WTC11 (cell line): ENCODE measurements at regions not wholly inside any gene's neighbourhood (a gene's known extent, or its start where the extent isn't known, plus 50 kb on each side); places are given as distances from the start of the nearest gene placed in this dataset.

Source experiments
- ATAC-seq: fragments of 200-7000 bp; cut with Tn5 transposase; 2 replicates; pipeline ENCODE4 v1.10.0; 2021; ENCODE audit warnings: mild to moderate bottlenecking, moderate library complexity
- CTCF ChIA-PET: fragments of 300-600 bp; sonication (Branson Sonifier 250); formaldehyde crosslinking; loops from one replicate; lab custom pipeline; 2021; ENCODE audit warnings: antibody characterized with exemption; lab: Charles Lee
- POLR2A ChIA-PET: fragments of 350-600 bp; sonication (Branson Sonifier 250); formaldehyde crosslinking; loops from one replicate; lab custom pipeline; 2021; ENCODE audit warnings: antibody characterized with exemption; lab: Charles Lee
- DNase-seq: peaks from one replicate; pipeline ENCODE4 v3.0.0; 2021; ENCODE audit warnings: low spot score
- H3K27ac Mint-ChIP-seq: 2 replicates; pipeline ENCODE4 v1.8.0; 2021; ENCODE audit warnings: mixed read lengths
- H3K27me3 Mint-ChIP-seq: 2 replicates; pipeline ENCODE4 v1.8.0; 2021; ENCODE audit warnings: low read depth, mild to moderate bottlenecking, moderate library complexity, mixed read lengths
- H3K36me3 Mint-ChIP-seq: 2 replicates; pipeline ENCODE4 v1.8.0; 2021; ENCODE audit warnings: mixed read lengths
- H3K4me1 Mint-ChIP-seq: 2 replicates; pipeline ENCODE4 v1.8.0; 2022; ENCODE audit warnings: mixed read lengths
- H3K4me3 Mint-ChIP-seq: 2 replicates; pipeline ENCODE4 v1.8.0; 2021; ENCODE audit warnings: mild to moderate bottlenecking, moderate library complexity, mixed read lengths
- H3K9me3 Mint-ChIP-seq: 2 replicates; pipeline ENCODE4 v1.8.0; 2021; ENCODE audit warnings: mixed read lengths
- ARID4B ChIP-seq: sonication (generic); formaldehyde crosslinking; IDR thresholded peaks from 2 replicates; pipeline ENCODE4 v1.8.0; 2023; ENCODE audit warnings: missing genetic modification reagents, mild to moderate bottlenecking, borderline replicate concordance
- CBFB ChIP-seq: sonication (generic); formaldehyde crosslinking; IDR thresholded peaks from 2 replicates; pipeline ENCODE4 v1.8.1; 2022; ENCODE audit warnings: mild to moderate bottlenecking, low read depth, missing genetic modification reagents
- ESRRA ChIP-seq: sonication (generic); formaldehyde crosslinking; IDR thresholded peaks from 2 replicates; pipeline ENCODE4 v1.8.1; 2022; ENCODE audit warnings: mild to moderate bottlenecking, missing genetic modification reagents, borderline replicate concordance
- GRHL2 ChIP-seq: fragments of 250-450 bp; sonication (Bioruptor Pico); IDR thresholded peaks from 2 replicates; pipeline ENCODE4 v1.8.0; 2022; ENCODE audit warnings: mild to moderate bottlenecking, moderate library complexity; ENCODE audit not compliant: insufficient replicate concordance, severe bottlenecking
- HMGA2 ChIP-seq: fragments of 250-450 bp; sonication (Bioruptor Pico); IDR thresholded peaks from 2 replicates; pipeline ENCODE4 v1.4.0; 2021; ENCODE audit warnings: mild to moderate bottlenecking, moderate library complexity
- IRF1 ChIP-seq: sonication (generic); formaldehyde crosslinking; IDR thresholded peaks from 2 replicates; pipeline ENCODE4 v1.8.0; 2023; ENCODE audit warnings: missing genetic modification reagents
- MYBL2 ChIP-seq: sonication (generic); formaldehyde crosslinking; IDR thresholded peaks from 2 replicates; pipeline ENCODE4 v1.8.1; 2023; ENCODE audit warnings: mild to moderate bottlenecking, moderate library complexity, missing genetic modification reagents
- NR3C1 ChIP-seq: sonication (generic); formaldehyde crosslinking; conservative IDR thresholded peaks from 2 replicates; pipeline ENCODE4 v1.8.1; 2023; ENCODE audit warnings: low read depth, mild to moderate bottlenecking, missing genetic modification reagents
- RORB ChIP-seq: fragments of 250-450 bp; sonication (Bioruptor Pico); IDR thresholded peaks from 2 replicates; pipeline ENCODE4 v1.9.0; 2021; ENCODE audit warnings: mild to moderate bottlenecking
- SOX15 ChIP-seq: fragments of 250-450 bp; sonication (Bioruptor Pico); IDR thresholded peaks from 2 replicates; pipeline ENCODE4 v1.9.0; 2021; ENCODE audit warnings: mild to moderate bottlenecking
- SP1 ChIP-seq: sonication (generic); formaldehyde crosslinking; conservative IDR thresholded peaks from 2 replicates; pipeline ENCODE4 v1.8.1; 2022; ENCODE audit warnings: missing genetic modification reagents
- TCF7 ChIP-seq: sonication (generic); formaldehyde crosslinking; IDR thresholded peaks from 2 replicates; pipeline ENCODE4 v1.8.0; 2022; ENCODE audit warnings: mild to moderate bottlenecking, low read depth, missing genetic modification reagents, moderate library complexity
- TEAD4 ChIP-seq: sonication (generic); formaldehyde crosslinking; IDR thresholded peaks from 2 replicates; pipeline ENCODE4 v1.8.0; 2022; ENCODE audit warnings: mild to moderate bottlenecking, missing genetic modification reagents
- USF1 ChIP-seq: sonication (generic); formaldehyde crosslinking; IDR thresholded peaks from 2 replicates; pipeline ENCODE4 v1.8.0; 2022; ENCODE audit warnings: mild to moderate bottlenecking, missing genetic modification reagents
- ZNF121 ChIP-seq: sonication (generic); formaldehyde crosslinking; IDR thresholded peaks from 2 replicates; pipeline ENCODE4 v1.8.0; 2023; ENCODE audit warnings: missing genetic modification reagents
- ZNF281 ChIP-seq: sonication (generic); formaldehyde crosslinking; IDR thresholded peaks from 2 replicates; pipeline ENCODE4 v1.8.0; 2023; ENCODE audit warnings: mild to moderate bottlenecking, missing genetic modification reagents
- ZNF317 ChIP-seq: sonication (generic); formaldehyde crosslinking; IDR thresholded peaks from 2 replicates; pipeline ENCODE4 v1.8.1; 2023; ENCODE audit warnings: low read depth, mild to moderate bottlenecking, moderate library complexity, missing genetic modification reagents, borderline replicate concordance
- ZNF512 ChIP-seq: sonication (generic); formaldehyde crosslinking; IDR thresholded peaks from 2 replicates; pipeline ENCODE4 v1.8.1; 2022; ENCODE audit warnings: missing genetic modification reagents, borderline replicate concordance

GRCh38 chr1:162952956-162953355 is 92.0 kb upstream of the CCDC190 start (continued):
- TF ChIP-seq SOX15 (no peak), CBFB (no peak)

- Mint-ChIP-seq H3K27ac (no peak overlapping the region), H3K4me3 (no peak overlapping the region), H3K27me3 (no peaks in the 10 kb centered on the region; the same call in 1 of the 2 replicates), H3K36me3 (no peaks in the 10 kb centered on the region), H3K4me1 (peaks cover 12% of the 10 kb centered on the region), H3K9me3 (no peaks in the 10 kb centered on the region)
- POLR2A ChIA-PET, result no interaction called here
- TF ChIP-seq IRF1 (CRISPR knock-in tag) (no peak), GRHL2 (CRISPR knock-in tag) (no peak), ZNF121 (CRISPR knock-in tag) (no peak), TEAD4 (no peak), ARID4B (CRISPR knock-in tag) (no peak), USF1 (CRISPR knock-in tag) (no peak), ZNF317 (CRISPR knock-in tag) (no peak), MYBL2 (no peak), ZNF512 (no peak), HMGA2 (no peak), SP1 (no peak), TCF7 (CRISPR knock-in tag) (no peak), SOX15 (no peak)
- ATAC-seq, result no peak
- no peak for DNase-seq
- CTCF ChIA-PET, result no interaction called here
Observed at GRCh38 chr1:162951553-162952315, 90.8 kb upstream of the CCDC190 start.

- H3K4me3 Mint-ChIP-seq, result no peak overlapping the region
- ATAC-seq, result no peak
- H3K27ac Mint-ChIP-seq, result no peak overlapping the region
- H3K4me1 Mint-ChIP-seq, result peaks cover 12% of the 10 kb centered on the region
- DNase-seq, result no peak
- TF ChIP-seq ESRRA (CRISPR knock-in tag), result no peak
- no peak for TF ChIP-seq RORB (CRISPR knock-in tag)
- no peak for TF ChIP-seq ZNF281 (CRISPR knock-in tag)
- no peak for TF ChIP-seq NR3C1 (CRISPR knock-in tag)
- no peak for TF ChIP-seq ZNF512
- TF ChIP-seq SOX15, result no peak
- H3K36me3 Mint-ChIP-seq, result no peaks in the 10 kb centered on the region
- H3K27me3 Mint-ChIP-seq, result no peaks in the 10 kb centered on the region; the same call in 1 of the 2 replicates
- ChIA-PET CTCF (no interaction called here), POLR2A (no interaction called here)
- H3K9me3 Mint-ChIP-seq, result no peaks in the 10 kb centered on the region
Observed at GRCh38 chr1:162950187-162950586, 89.2 kb upstream of the CCDC190 start.
